HG03558 (cell line): ENCODE measurements at regions not wholly inside any gene's neighbourhood (a gene's known extent, or its start where the extent isn't known, plus 50 kb on each side); places are given as distances from the start of the nearest gene placed in this dataset.
"Not testable (repeated sequence)": the region's sequence is repeated elsewhere in the genome, so short reads cannot be mapped to it uniquely, and the experiment has no call there.

ENCODE experiments used
- ATAC-seq: cut with Tn5 transposase; IDR thresholded peaks from one replicate; pipeline ENCODE4 v1.9.1; 2021; ENCODE audit warnings: moderate number of reproducible peaks; ENCODE audit not compliant: unreplicated experiment; ENCODE audit errors: extremely low read depth

DNA sequence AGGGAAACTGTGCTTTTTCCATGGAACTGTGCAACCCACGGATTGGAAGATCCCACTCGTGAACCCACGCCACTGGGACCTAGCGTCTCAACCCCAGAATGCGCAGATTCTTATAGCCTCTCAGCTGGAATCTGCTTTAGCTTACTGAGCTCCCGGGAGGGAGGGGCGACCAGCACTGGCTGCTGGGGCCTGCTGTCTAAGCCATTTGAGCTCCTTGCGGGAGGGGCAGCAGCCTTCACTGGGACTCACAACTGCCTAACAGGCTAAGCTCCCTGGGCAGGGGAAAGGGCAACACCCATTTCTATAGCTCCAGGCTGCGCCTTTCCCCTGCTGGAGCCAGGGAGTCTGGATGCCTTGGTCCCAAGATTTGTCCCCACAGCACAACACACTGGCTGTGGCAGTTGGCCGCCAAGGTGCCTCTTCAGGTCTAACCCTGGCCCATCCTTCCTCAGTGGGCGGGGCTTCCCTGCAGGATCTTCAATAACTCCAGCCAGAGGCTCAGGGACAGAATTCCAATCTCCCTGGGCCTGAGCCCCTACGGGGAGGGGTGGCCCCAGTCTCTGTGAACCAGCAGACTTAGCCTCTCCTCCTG, 451.7 kb upstream of the PITX2 start:
- no peak for ATAC-seq

- ATAC-seq, result not testable (repeated sequence)
These were observed 453.4 kb upstream of the PITX2 start for GRCh38 chr4:111076299-111076698.

DNA sequence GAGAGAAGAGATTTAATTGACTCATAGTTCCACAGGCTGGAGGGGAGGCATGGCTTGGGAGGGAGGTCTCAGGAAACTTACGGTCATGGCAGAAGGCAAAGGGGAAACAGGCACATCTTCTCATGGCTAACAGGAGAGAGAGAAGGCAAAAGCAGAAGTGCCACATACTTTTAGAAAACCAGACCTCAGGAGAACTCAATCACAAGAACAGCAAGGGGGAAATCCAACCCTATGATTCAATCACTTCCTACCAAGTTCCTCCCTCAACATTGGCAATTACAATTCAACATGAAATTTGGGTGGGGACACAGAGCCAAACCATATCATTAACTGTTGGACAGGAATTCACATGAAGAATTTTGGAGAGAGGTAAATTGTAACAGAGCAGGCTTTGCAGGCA, 485.3 kb upstream of the PITX2 start:
- ATAC-seq, result no peak

DNA sequence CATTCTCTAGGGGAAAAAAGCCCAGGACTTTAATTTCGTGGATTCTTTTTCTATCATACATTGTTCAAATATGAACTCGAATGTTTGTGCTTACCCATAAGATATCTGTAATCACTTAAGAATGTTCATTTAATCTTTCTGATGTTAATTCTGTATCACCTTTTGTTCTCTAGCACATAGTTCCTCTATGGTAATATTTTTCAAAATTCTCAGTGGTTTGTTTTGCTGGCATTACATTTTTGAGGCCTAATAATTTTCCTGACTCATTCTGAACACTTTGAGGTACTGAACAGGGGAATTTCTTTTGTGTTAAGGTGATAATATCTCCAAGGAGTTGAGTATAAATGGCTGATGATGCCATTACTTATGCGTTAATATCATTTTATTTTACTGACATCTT, 490.7 kb upstream of the PITX2 start:
- ATAC-seq, result no peak

DNA sequence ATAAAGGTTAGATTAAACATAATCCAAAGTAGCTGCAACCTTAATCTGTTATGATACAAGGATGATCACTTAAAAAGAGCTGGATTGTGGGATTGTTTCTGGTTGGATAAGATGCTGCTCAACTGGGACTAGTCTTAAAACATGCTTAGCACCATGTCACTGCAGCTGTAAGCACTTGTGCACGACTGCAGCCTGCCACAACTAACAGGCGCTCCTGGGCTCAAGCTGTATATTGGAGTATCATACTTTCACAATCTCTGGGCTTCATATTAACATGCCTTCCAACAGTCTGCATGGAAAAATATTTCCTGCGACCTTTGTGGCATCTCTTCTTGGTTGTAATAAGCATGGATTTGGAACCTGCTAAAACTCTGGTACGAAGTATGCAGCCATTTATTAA, 493.0 kb upstream of the PITX2 start:
- no peak for ATAC-seq

DNA sequence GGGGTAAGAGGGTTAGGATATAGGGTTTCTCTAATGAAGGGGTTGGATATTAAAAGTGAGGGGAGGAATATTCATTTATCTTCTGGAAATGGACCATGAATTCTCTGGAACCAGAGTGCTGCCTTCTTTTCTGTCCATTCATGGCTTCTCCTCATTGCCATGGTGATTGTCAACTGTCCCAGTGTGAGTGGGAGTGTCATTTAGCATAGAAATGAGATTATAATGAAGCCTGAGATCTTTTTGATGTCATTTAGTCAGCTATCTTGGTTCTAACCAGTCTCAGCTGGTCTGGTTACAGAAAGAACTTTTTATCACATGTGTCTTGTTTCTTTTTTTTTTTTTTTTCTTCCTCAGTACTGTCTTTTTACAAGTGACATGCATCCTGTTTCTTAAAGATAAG, 497.3 kb upstream of the PITX2 start:
- ATAC-seq, result no peak

- no peak for ATAC-seq
These were observed 503.5 kb upstream of the PITX2 start for GRCh38 chr4:111126340-111126739.

- ATAC-seq, result no peak
These were observed 505.0 kb upstream of the PITX2 start for GRCh38 chr4:111127841-111128240.

DNA sequence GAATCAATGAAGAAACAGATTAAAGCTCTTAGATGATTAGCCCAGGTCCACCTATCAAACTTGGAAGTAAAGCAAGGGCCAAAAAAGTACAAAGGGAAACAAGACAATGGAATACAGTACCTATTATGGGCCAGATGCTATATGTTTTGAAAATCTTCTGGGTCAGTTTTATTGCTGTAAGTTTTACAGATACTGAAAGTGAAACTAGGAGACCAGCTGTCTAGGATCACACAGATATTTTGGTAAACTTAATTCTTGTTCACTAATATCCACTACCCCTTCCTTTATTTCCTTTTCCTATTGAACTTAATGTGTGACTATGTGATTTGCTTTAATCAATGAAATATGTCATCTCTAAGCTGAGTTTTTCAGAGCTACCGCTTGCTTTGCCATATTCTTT, 505.4 kb upstream of the PITX2 start:
- no peak for ATAC-seq

GRCh38 chr4:111136438-111136837, 513.6 kb upstream of the PITX2 start:
- ATAC-seq, result no peak

DNA sequence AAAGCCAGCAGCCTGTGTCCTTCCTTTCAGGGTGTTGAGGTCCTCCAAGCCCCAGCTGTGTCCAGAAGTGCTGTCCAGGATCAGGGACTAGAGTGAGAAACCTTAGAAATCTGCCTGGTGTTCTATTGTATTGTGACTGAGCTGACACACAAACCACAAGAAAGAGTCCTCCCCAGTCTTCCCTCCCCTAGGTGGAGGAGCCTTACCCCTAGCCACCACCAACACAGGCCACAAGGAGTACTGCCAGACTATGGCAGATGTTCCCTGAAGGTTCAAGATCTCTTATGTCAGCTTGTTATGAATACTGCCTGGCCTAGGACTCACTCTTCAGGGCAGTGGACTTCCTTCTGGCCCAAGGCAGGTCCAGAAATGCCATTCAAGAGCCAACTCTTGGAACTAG, 514.1 kb upstream of the PITX2 start:
- ATAC-seq, result no peak

GRCh38 chr4:111143510-111143909, 520.6 kb upstream of the PITX2 start:
- ATAC-seq, result no peak

DNA sequence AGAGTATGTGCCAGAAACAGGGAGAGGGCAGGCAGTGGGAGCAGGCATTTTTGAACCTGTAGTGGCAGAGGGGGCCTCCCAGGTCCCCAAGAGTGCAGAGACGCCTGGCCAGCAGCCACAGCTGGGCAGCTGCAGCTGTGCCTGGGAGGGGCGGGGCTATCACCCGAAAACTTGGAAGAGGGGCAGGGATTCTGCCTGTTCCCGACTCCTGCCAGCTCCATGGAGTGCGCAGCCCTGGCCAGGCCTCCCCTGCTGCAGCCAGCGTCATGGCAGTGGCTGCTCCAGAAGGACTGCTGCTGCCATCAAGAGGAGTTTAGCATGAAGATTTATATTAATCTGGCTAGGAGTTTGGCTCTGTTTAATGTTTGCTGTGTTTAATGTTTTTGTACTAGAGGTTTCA, 532.1 kb upstream of the PITX2 start:
- ATAC-seq, result no peak

DNA sequence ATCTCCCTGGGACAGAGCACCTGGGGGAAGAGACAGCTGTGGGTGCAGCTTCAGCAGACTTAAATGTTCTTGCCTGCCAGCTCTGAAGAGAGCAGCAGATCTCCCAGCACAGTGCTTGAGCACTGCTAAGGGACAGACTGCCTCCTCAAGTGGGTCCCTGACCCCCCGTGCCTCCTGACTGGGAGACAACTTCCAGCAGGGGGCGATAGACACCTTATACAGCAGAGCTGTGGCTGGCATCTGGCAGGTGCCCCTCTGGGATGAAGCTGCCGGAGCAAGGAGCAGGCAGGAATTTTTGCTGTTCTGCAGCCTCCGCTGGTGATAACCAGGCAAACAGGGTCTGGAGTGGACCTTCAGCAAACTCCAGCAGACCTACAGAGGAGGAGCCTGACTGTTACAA, 541.7 kb upstream of the PITX2 start:
- ATAC-seq, result not testable (repeated sequence)

- ATAC-seq, result no peak
These were observed 551.5 kb upstream of the PITX2 start for GRCh38 chr4:111174331-111174730.

- ATAC-seq, result no peak
These were observed 555.4 kb upstream of the PITX2 start for GRCh38 chr4:111178231-111178630.

GRCh38 chr4:111187108-111187507, 564.2 kb upstream of the PITX2 start:
- no peak for ATAC-seq

GRCh38 chr4:111198446-111198845, 575.6 kb upstream of the PITX2 start:
- ATAC-seq, result no peak

- no peak for ATAC-seq
These were observed 581.9 kb upstream of the PITX2 start for GRCh38 chr4:111204797-111205196.

- ATAC-seq, result no peak
These were observed 586.1 kb upstream of the PITX2 start for GRCh38 chr4:111208970-111209369.

DNA sequence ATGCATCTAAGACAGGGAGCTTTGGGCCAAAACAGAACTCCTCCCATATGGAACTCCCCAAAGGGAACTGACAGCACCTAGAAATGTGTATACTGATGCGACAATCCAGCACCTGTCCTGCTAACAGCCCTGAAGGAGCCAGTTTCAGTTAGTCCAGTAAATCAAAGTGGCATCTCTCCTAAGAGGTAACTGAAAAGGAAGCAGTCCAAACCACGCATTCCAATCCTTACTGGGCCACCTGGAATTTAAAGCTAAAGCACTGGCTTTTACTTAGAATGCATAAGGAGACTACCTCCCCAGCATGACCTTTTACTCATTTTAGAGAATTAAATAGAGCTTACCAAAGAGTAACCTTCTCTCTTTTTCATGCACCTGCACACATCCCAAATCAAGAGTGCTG, 586.8 kb upstream of the PITX2 start:
- ATAC-seq, result no peak

DNA sequence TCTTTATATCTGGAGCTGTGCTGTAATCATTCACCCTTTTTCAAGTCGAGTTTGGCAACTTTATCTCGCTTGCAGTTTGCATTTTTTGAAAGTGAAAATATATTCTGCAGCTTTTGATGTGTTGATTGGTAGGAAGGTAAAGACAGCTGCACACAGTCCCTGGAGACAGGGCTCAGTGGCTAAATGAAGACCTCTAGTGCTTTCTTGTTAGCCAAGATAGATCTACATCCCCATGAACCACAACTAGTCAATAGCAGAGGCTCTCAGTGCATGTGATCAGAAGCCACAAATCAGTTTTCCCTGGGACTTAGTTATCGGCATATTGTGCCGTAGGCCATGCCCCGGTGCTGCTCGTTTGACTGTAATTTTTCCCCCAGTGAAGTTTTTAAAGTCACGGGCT, 587.7 kb upstream of the PITX2 start:
- no peak for ATAC-seq

- no peak for ATAC-seq
These were observed 590.7 kb upstream of the PITX2 start for GRCh38 chr4:111213531-111213930.
